Stimulated activated CD4-positive, alpha-beta T cell treated with anti-CD3 and anti-CD28 coated beads, Interleukin-2, amount 100 ng/mL, for 48 hours (primary cell): ENCODE measurements at regions not wholly inside any gene's neighbourhood (a gene's known extent, or its start where the extent isn't known, plus 50 kb on each side); places are given as distances from the start of the nearest gene placed in this dataset.
"Not testable (repeated sequence)": the region's sequence is repeated elsewhere in the genome, so short reads cannot be mapped to it uniquely, and the experiment has no call there.

Experiments
- DNase-seq, 2 donors: peaks; one replicate each; pipeline ENCODE4 v3.0.0-alpha.2; 2020

DNA sequence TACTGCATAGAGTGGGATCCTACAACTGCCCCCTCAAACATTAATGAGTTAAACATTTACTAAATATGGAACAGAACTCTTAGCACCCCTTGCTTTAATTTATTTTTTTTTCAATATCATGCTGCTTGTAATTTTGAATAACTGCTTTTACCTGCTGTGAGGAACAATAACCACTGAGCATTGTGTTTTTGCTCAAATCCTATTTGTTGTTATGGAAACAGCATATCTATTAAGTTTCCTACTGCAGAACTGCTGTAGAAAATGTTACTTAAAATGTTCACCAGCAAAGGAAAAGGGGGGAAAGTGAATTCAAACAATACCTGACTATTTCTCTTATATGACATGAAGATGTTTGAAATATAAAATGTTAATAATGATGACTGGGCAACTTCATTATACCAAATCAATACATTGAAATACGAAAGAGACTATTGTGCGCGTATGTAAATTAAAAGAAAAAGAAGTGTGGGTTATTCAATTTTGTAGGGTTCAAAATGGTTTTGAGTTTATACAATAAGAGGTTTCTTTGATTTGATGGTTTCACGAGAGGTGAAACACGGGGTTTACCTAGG, 1043.8 kb upstream of the NUDT12 start:
- DNase-seq, result no peak

DNA sequence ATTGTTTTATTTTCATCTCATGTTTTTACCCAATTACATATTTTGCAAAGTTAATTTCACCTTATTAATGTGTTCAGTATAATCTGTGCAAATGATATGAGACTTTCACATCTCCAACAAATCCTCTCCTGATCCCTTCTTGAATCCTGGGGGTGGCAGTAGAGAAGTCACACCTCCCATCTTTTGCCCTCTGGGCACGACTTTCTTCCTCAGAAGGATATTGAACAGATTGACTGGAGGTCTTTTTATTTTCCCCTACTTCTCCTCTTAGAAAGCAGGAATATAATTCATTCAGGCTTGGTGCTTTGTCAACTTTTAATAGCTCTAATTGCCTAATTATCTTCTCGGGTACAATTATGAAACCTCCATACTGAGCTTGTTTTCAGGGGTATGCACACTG, 1037.1 kb upstream of the NUDT12 start:
- no peak for DNase-seq

DNA sequence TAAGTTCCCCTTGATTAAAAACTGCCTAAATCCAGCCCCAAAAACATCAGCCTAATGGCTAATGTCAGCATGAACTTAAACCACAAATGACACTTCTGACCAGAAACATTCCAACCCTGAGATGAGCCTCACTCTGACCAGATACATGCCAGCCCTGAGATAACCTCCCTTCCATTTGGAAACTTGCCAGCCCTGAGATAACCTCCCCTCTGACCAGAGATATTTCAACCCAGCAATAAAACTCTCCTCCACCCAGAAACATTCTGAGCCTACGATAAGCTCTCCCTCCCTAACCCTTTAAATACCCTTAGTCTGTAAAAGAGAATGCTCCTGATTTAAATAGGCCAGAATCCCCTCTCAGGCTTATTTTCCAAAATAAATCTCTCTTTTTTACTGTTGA, 1035.7 kb upstream of the NUDT12 start:
- DNase-seq, result no peak

DNA sequence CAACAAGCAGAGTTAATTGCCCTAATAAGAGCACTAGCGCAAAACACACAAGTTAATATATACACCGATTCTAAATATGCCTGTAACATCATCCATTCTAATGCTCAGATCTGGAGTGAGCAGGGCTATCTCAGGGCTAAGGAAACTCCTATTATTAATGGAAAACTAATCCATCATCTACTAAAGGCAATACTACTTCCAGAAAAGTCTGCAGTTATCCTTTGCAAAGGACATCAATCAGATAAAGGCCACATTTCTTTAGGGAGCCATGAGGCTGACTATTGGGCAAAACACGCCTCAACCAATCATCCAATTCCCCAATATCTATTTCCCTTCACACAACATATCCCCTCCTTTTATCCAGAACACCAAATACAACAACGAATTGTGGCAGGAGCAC, 1032.3 kb upstream of the NUDT12 start:
- DNase-seq, result no peak

DNA sequence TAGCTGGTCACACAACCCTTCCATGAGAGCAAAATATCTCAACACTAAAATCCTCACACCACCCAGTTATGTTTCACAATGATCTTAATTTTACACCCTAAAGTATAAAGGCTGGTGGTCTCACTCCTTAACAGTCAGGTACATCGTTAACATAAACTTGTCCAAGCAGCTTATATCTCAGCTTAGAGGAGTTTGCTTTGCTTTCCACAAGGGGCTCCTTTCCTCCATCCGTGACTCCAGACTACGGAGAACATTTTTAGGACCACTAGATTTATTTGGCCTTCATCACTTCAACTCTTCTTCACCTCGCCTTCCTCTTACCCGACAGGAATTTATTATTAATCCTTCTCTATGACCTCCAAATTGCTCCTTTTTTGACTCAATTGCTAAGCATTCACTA, 1014.1 kb upstream of the NUDT12 start:
- DNase-seq, result no peak

DNA sequence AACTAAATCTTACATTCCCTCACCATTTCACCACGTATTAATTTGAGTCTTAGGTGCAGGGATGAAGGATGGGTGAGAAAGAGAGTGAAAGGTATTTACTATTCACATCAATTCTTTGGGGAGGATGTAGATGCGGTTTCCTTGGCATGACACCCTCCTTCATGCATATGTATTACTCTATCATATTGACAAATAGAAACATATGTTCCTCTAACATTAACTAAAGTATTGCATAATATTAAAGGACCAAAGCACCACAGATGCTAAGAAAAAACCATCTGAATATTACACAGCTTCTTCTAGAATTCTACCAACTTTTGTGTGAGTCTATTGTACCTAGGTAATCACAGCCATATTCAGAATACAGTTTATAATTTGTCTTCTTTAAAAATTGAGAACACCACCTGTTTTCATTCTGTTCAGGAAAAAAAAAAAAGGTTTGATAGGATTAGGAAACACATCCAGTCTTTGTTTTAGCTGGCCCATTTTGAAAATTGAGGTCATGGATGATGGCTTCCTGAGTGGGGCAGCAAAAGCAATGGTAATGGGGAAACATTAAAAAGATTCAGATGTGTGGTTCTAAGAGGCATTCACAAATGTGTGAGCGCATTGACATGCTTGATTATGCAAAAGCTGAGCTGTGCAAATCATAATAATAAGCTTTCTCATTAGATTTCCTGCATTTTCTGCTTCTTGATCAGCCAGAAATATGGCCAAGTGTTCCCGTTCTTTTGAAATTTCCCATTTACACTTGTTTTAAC, 1011.5 kb upstream of the NUDT12 start:
- no peak for DNase-seq

DNA sequence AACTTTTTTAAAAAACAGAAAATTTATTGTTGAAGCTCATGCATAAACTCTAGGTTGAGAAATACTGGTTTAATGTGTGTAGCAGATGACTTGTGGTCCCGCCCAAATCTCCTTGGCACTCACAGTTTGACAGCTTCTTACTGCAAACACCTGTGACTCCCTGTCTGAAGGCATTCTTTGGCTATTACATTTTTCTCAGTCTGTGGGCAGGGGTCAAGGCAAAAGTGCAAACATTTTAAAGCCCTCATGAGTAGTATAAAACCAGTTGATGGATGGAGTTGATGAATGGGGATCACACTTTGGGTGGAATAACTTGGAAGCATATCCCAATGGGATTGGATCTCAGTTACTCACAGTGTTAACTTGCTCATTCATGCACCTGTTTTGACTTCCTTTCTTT, 1007.0 kb upstream of the NUDT12 start:
- no peak for DNase-seq

DNA sequence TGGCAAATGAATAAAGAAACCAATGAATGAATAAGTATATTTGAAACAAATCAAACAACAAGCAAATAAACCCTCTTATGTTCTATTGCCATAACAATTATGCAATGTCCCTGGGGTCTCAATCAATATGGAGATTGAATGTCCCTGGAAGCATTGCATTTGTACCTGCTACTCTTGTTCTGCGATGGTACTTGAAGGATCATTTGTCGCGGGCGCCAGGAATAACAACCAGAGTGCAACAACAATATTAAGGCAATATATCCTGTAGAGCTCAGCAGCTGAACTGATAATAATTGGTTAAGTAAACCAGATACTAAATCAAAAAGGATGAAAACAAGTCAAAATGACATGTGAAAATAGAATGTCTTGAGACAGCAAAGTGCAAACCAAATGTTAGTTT, 1001.9 kb upstream of the NUDT12 start:
- no peak for DNase-seq

DNA sequence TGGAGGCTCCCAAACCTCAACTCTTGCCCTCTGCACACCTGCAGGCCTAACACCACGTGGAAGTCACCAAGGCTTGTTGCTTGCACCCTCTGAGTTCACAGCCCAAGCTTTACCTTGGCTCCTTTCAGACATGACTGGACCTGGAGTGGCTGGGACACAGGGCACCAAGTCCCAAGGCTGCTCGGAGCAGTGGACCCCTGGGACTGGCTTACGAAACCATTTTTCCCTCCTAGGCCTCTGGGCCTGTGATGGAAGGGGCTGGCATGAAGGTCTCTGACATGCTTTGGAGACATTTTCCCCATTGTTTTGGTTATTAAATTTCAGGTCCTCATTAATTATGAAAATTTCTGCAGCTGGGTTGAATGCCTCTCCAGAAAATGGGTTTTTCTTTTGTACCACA, 994.4 kb upstream of the NUDT12 start:
- DNase-seq, result no peak

DNA sequence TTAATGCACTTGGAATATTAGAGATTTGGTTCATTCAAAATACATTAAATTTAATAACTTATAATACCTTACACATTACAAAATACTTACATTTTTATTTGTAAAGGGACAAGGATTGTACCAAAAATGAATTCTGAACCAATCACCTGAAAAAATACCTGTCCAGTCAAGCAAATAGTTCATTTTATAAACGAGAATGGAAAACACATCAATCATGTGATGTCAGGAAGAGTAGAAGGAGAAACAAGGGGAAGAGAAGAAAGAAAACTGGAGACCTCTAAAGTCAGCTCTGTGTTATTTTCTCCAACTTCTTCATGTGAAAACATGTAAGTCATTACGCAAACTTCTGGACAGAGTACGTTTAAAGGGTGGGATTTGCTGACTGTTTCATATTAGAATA, 989.0 kb upstream of the NUDT12 start:
- DNase-seq, result no peak

DNA sequence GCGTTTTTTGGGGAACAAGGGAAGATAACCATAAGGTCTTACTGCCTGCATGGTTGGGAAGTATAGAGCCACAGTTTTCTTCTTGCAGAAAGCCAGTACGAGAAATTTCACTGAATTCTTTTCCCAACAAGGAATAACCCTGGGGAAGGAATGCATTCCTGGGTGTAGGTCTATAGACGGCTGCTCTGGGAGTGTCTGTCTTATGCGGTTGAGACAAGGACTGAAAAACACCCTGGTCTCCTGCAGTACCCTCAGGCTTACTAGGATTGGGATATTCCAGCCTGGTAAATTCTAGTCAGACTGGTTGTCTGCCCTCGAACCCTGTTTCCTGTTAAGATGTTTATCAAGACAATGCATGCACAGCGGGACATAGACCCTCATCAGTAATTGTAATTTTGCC, 984.3 kb upstream of the NUDT12 start:
- not testable (repeated sequence) for DNase-seq

DNA sequence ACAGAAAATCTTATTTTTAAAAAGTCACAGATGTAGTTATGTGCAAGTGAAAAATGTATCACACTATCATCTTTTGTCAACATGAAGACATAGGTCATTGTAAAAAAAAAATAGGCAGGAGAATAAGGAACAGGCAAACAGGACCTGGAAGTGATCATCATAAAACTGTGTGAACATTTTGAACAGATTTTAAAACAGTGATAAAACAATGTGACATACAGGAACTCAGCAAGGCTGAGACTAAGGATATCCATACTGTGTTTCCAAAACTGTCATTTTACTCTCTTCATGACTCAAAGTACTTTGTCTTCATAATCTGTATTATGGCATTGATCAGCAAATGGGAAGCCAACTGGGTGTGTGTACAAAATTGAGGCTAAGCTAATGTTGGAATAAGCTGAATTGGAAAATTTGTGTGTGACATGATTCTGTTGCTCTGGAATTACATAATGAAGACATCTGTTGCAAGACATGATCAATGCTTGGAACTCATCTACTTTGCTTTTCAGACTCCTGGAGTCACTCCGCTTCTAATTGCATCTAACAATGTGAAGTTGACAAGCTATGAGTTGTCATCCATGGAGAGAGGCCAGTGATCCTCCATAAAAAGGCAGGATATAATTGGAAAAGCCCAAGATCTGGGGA, 978.7 kb upstream of the NUDT12 start:
- DNase-seq, result no peak

DNA sequence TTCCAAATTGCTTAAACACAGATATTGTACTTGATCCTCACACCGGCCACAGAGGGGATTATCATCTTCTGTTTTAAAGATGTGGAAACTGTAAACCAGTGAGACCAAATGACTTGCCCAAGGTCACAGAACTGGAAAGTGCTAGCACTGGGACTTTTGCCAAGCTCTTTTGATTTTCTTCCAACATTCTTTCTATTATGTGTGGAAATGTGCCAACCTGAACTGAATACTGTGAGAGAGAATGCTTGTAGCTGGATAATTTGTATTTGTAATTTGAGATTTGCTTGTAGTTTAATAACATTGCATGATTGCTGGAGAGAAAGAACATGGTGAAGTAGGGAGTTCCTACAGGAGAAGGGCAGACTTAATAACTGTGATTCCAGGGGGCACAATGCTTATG, 977.9 kb upstream of the NUDT12 start:
- DNase-seq, result no peak

DNA sequence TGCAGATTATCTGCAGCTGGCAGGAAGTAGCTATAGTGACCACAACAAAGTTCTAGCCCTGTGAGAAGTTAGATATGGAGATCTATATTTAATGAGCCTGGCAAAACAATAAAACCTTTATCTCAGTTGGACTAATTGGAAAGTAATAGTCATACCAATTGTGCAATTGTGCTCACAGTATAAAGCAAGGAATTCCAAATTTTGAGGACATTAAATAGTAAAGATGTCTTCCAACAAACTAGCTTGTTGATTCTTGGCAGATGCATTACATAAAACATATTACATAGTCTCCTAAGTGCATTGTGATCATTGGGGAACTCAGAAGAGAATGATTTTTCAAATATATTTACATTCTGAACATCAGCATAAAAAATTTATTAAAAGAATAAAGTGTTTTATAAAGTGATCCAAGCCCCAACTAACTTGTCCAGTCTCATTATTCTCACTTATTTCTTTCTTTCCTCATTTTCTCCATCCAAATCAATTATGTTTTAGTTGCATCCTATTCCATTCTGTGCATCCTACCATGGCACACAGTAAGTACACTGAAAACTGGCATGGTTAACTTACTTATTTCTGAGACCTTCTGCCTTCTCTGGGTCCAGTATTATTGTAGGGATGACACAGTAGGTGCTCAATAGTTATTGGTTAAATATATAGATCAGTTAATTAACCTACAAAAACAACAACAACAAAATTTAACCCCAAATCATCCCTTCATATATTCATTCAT, 977.2 kb upstream of the NUDT12 start:
- no peak for DNase-seq

DNA sequence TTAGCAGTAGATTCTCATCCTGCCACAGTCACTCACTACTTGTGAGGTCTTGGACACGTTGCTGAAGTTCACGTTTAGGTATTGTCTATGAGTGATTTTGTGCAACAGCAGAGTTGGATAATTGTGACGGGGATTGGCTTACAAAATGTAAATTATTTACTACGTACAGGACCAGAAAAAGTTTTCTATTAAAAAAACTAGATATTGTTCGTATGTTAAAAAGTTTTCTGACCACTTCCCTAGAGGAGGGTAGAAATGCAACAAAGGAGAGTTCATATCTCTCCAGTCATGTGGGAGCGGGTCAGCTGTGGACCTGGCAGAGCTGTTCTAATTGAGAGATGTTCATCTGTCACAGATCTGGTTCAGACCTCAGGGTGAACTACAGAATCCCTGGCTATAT, 976.1 kb upstream of the NUDT12 start:
- no peak for DNase-seq

DNA sequence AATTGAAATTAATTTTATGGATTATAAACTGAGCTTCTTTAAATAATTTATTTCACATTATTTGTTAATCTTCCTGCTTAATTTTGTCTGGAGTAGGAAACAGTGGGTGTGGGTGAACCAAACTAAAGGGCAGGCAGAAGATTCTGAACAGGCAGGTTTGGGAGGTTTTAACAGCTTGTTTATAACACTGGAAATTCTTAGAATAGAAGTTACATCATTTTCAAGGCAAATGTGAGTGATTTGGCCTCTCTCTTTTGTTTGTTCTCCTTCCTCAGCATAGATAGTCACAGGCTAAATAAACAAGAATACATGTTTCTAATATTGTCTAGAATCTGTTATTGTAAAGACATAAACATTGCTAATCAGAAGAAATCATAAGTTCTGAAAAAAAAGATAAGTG, 970.9 kb upstream of the NUDT12 start:
- no peak for DNase-seq

DNA sequence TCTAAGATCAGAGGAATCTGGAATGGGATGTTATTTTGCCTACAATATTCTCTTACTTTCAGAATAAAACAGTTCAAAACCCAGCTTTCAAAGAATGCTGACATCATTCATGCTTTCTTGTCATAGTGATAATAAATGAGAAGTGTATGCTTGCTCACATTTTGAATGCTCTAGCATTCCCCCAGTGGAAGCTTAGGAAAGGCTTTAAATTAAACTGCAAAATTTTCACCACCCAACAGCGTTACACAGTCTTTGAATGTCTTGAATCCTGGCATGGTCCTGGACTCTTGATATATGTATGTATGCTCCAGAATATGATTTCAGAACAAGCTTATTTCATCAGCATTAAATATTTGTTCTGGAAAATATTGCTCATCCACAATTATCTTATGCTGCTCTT, 964.3 kb upstream of the NUDT12 start:
- no peak for DNase-seq

DNA sequence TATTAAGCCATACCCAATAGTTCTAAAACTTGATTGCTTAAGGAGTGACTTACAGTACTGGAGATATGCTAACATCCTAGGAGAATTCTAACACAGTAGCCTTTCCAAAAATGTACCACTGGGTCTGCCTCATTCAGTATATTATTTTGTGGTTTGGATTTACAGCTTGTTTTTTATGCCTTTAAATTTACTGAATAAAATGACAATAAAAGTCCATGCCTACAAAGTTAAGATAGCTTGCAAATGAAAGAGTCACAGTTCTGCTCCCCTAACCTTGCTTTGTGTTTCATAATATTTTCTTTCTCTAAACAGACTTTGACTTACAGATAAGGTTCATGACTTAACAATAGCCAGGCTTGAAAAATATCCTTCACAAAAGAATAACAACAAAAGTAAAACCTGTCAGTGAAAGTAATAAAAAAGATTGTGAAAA, 951.1 kb upstream of the NUDT12 start:
- no peak for DNase-seq

DNA sequence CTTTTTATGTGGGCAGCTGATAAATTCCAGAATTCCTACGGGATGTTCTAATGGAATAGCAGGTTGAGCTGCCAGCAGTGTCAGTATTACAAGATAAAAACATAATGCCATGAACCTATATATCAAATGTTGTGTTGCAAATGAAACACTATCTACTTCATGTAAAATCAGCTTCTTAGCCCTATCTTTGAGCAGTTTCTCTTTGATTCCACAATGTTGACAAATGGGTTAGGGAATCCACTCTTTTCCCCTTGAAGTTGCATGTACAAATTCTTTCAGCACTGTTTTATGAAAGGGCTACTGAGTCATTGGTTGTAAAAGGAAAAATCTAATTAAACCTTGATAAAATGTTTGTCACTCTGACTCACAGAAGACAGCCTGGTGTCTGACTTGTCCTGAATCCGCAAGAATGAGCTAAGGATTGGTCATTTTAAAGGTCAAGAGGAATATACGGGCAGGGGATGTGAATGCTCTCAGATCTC, 950.6 kb upstream of the NUDT12 start:
- DNase-seq, result no peak

DNA sequence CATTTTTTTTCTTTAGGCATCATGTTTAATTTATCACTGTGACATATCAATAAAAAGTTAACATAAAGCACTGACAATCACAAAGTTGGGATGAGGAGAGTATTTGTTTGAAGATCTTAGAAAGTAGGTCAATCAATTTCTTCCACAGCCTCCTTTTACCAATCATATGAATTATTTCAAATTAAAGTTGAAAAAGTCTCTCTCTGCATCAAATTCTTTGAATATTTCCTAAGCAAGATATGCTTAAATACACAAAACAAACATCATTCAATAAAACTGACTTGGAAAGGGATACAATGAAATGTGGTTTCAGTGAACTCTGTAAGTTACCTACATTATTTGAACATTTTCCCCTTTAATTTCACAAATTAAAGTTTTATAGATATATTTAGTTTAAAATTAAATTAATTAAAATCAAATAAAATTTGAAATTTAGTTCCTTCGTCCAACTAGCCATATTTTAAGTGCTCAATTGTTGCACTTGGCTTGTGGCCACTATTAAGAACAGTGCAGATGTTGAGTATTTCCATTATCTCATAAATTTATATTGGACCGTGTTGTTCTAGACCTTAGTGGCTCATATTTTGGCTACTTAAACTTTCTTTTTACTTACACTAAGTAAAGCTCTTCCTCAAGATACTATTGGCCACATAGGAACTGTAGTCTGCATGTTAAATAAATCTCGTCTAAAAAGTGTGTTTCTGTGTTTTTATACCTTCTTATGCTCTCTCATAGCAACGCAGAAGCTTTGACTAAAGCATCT, 949.7 kb upstream of the NUDT12 start:
- DNase-seq, result no peak

DNA sequence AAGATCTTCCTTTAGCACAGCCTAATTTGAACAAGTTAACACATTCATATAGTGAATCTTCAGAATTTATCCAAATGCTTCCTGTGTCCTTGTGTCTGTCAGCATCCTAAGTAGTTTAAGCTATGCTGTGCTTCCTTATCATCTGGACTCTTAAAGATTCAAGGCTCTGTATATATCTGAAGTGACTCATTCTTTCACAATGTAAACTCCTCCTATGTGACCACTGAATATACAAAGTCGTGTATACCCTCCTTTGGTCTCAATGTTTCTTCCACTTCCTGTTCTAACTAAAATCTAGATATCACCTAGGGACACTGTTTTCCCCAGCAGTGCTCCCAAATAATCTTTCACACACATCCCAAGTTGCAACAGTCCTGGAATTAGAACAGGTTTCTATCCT, 935.7 kb upstream of the NUDT12 start:
- DNase-seq, result no peak

DNA sequence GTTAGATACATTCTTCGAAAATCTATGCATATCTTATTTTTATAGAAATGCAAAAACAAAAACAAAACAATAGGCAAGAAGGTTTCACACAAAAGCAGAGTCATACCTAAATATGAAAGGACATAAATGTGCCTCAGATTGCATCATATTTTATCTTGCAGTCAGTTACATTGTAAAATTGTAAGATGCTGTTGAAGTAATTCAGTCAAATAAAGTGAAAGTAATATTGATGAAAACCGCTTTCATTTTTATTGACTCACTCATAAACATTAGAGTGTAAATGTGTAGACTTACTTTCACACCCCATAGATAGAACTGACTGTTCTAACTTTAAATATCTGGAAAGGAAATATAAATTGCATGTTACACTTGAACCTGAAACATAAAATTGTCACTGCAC, 931.5 kb upstream of the NUDT12 start:
- DNase-seq, result no peak

DNA sequence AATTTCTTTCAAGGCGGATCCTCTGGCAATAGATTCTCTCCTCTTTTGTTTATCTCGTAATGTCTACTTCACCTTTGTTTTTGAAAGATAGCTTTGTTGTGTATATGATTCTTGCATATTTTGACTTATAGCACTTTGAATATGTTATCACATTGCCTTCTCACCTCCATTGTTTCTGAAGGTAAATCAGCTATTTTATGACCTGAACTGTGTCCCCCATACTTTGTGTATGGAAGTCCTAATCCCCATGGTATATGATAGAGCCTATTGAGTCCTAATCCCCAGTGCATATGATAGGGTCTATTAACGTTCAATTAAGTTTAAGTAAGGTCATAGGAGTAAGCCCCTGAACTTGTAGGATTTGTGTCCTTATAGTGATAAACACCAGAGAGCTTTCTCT, 910.2 kb upstream of the NUDT12 start:
- DNase-seq, result no peak
